ENCODE measurements at regions not wholly inside any gene's neighbourhood (a gene's known extent, or its start where the extent isn't known, plus 50 kb on each side); places are given as distances from the start of the nearest gene placed in this dataset.

GRCh38 chr5:176750144-176750543, 60.2 kb upstream of the UNC5A start:
- TF ChIP-seq POLR2A (IDR thresholded peaks at IDR 0.05): no peak
- TF ChIP-seq, protein P1, sequence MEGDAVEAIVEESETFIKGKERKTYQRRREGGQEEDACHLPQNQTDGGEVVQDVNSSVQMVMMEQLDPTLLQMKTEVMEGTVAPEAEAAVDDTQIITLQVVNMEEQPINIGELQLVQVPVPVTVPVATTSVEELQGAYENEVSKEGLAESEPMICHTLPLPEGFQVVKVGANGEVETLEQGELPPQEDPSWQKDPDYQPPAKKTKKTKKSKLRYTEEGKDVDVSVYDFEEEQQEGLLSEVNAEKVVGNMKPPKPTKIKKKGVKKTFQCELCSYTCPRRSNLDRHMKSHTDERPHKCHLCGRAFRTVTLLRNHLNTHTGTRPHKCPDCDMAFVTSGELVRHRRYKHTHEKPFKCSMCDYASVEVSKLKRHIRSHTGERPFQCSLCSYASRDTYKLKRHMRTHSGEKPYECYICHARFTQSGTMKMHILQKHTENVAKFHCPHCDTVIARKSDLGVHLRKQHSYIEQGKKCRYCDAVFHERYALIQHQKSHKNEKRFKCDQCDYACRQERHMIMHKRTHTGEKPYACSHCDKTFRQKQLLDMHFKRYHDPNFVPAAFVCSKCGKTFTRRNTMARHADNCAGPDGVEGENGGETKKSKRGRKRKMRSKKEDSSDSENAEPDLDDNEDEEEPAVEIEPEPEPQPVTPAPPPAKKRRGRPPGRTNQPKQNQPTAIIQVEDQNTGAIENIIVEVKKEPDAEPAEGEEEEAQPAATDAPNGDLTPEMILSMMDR (IDR thresholded peaks at IDR 0.05): no peak

All from esophagus squamous epithelium (tissue), 4 donors.